HEK293T (cell line): ENCODE measurements at regions not wholly inside any gene's neighbourhood (a gene's known extent, or its start where the extent isn't known, plus 50 kb on each side); places are given as distances from the start of the nearest gene placed in this dataset.

Experiments
- ARNT ChIP-seq: fragments of 450-650 bp; IDR thresholded peaks from 2 replicates; pipeline ENCODE4 v1.6.1; 2017; ENCODE audit warnings: mild to moderate bottlenecking
- BHLHE40 ChIP-seq: fragments of 450-650 bp; IDR thresholded peaks from 2 replicates; pipeline ENCODE4 v1.6.1; 2016; ENCODE audit warnings: mild to moderate bottlenecking, moderate library complexity, borderline replicate concordance
- CTBP1 ChIP-seq: fragments of 450-650 bp; IDR thresholded peaks from 2 replicates; pipeline ENCODE4 v1.6.1; 2016; ENCODE audit warnings: borderline replicate concordance
- ELF4 ChIP-seq: fragments of 450-650 bp; IDR thresholded peaks from 2 replicates; pipeline ENCODE4 v1.6.1; 2017; ENCODE audit warnings: antibody characterized with exemption
- FOXA1 ChIP-seq: fragments of 450-650 bp; IDR thresholded peaks from 2 replicates; pipeline ENCODE4 v1.6.1; 2016; ENCODE audit warnings: mild to moderate bottlenecking
- FOXK2 ChIP-seq: fragments of 450-650 bp; IDR thresholded peaks from 2 replicates; pipeline ENCODE4 v1.6.1; 2016; ENCODE audit warnings: mild to moderate bottlenecking
- FOXM1 ChIP-seq: fragments of 450-650 bp; IDR thresholded peaks from 2 replicates; pipeline ENCODE4 v1.6.1; 2017; ENCODE audit warnings: mild to moderate bottlenecking, borderline replicate concordance
- NFRKB ChIP-seq: fragments of 450-650 bp; IDR thresholded peaks from 2 replicates; pipeline ENCODE4 v1.6.1; 2016; ENCODE audit warnings: mild to moderate bottlenecking, moderate library complexity
- SP1 ChIP-seq: fragments of 450-650 bp; IDR thresholded peaks from 2 replicates; pipeline ENCODE4 v1.6.1; 2017
- SUZ12 ChIP-seq: fragments of 450-650 bp; IDR thresholded peaks from 2 replicates; pipeline ENCODE4 v1.6.1; 2016; ENCODE audit warnings: mild to moderate bottlenecking
- TARDBP ChIP-seq: fragments of 450-650 bp; IDR thresholded peaks from 2 replicates; pipeline ENCODE4 v1.6.1; 2016
- ZNF384 ChIP-seq: fragments of 450-650 bp; IDR thresholded peaks from 2 replicates; pipeline ENCODE4 v1.6.1; 2016

- TF ChIP-seq BHLHE40, result no peak
- TF ChIP-seq SP1, result no peak
- no peak for TF ChIP-seq SUZ12
- no peak for TF ChIP-seq CTBP1
- TF ChIP-seq FOXA1, result no peak
- no peak for TF ChIP-seq ELF4
- TF ChIP-seq NFRKB, result no peak
- TF ChIP-seq ARNT, result no peak
- TF ChIP-seq FOXM1, result no peak
- TF ChIP-seq FOXK2, result no peak
- no peak for TF ChIP-seq ZNF384
- TF ChIP-seq TARDBP, result no peak
These were observed 151.9 kb upstream of the CLINT1 start for GRCh38 chr5:158010831-158011230.
